ENCODE measurements at regions not wholly inside any gene's neighbourhood (a gene's known extent, or its start where the extent isn't known, plus 50 kb on each side); places are given as distances from the start of the nearest gene placed in this dataset.

- intact Hi-C loops (cut with micrococcal nuclease; ENCODE audit: unreplicated experiment) = no loop called here
- Histone ChIP-seq H3K27me3 (replicated peaks; ENCODE audit: insufficient read depth, low read depth, low read length, poor library complexity) (no peaks in the 10 kb centered on the region), H3K4me1 (ENCODE audit: insufficient read depth, low read length, poor library complexity, severe bottlenecking) (no peaks in the 10 kb centered on the region), H3K27ac (ENCODE audit: low read depth, low read length, poor library complexity, severe bottlenecking) (no peak overlapping the region), H3K9me3 (ENCODE audit: low read depth, low read length, poor library complexity, severe bottlenecking) (no peaks in the 10 kb centered on the region), H3K36me3 (ENCODE audit: insufficient read depth, low read length, poor library complexity, severe bottlenecking) (no peaks in the 10 kb centered on the region), H3K4me3 (ENCODE audit: low read depth, low read length, poor library complexity, severe bottlenecking) (no peak overlapping the region)
- CTCF ChIA-PET = no interaction called here
- BruUV-seq (replicated peaks) = no TSS peak
- no peak for TF ChIP-seq EZH2 (IDR thresholded peaks at IDR 0.05; ENCODE audit: borderline replicate concordance, low read depth, low read length, poor library complexity, severe bottlenecking)
- no peak for TF ChIP-seq CTCF (conservative IDR thresholded peaks at IDR 0.05; ENCODE audit: low read depth, low read length)
- no peak for DNase-seq (ENCODE audit: low spot score)
- POLR2A ChIA-PET (ENCODE audit: low non-redundant PET) = no interaction called here
Measured at GRCh38 chr19:30319411-30319810, 52.8 kb upstream of the ZNF536 start.

- POLR2A ChIA-PET (ENCODE audit: low non-redundant PET) = no interaction called here
- DNase-seq (ENCODE audit: low spot score) = no peak
- intact Hi-C loops (cut with micrococcal nuclease; ENCODE audit: unreplicated experiment) = no loop called here
- CTCF ChIA-PET = no interaction called here
- BruUV-seq (replicated peaks) = no TSS peak
- H3K9me3 ChIP-seq (ENCODE audit: low read depth, low read length, poor library complexity, severe bottlenecking) = no peaks in the 10 kb centered on the region
- no peaks in the 10 kb centered on the region for H3K4me1 ChIP-seq (ENCODE audit: insufficient read depth, low read length, poor library complexity, severe bottlenecking)
- H3K36me3 ChIP-seq (ENCODE audit: insufficient read depth, low read length, poor library complexity, severe bottlenecking) = no peaks in the 10 kb centered on the region
- TF ChIP-seq EZH2 (IDR thresholded peaks at IDR 0.05; ENCODE audit: borderline replicate concordance, low read depth, low read length, poor library complexity, severe bottlenecking) (no peak), CTCF (conservative IDR thresholded peaks at IDR 0.05; ENCODE audit: low read depth, low read length) (no peak)
- no peak overlapping the region for H3K27ac ChIP-seq (ENCODE audit: low read depth, low read length, poor library complexity, severe bottlenecking)
- H3K4me3 ChIP-seq (ENCODE audit: low read depth, low read length, poor library complexity, severe bottlenecking) = no peak overlapping the region
- H3K27me3 ChIP-seq (replicated peaks; ENCODE audit: insufficient read depth, low read depth, low read length, poor library complexity) = no peaks in the 10 kb centered on the region
Measured at GRCh38 chr19:30319876-30320275, 52.3 kb upstream of the ZNF536 start.

- Histone ChIP-seq H3K36me3 (ENCODE audit: insufficient read depth, low read length, poor library complexity, severe bottlenecking) (no peaks in the 10 kb centered on the region), H3K9me3 (ENCODE audit: low read depth, low read length, poor library complexity, severe bottlenecking) (no peaks in the 10 kb centered on the region), H3K4me3 (ENCODE audit: low read depth, low read length, poor library complexity, severe bottlenecking) (no peak overlapping the region), H3K4me1 (ENCODE audit: insufficient read depth, low read length, poor library complexity, severe bottlenecking) (no peaks in the 10 kb centered on the region), H3K27ac (ENCODE audit: low read depth, low read length, poor library complexity, severe bottlenecking) (no peak overlapping the region), H3K27me3 (replicated peaks; ENCODE audit: insufficient read depth, low read depth, low read length, poor library complexity) (no peaks in the 10 kb centered on the region)
- intact Hi-C loops (cut with micrococcal nuclease; ENCODE audit: unreplicated experiment) = no loop called here
- no TSS peak for BruUV-seq (replicated peaks)
- ChIA-PET POLR2A (ENCODE audit: low non-redundant PET) (no interaction called here), CTCF (no interaction called here)
- no peak for TF ChIP-seq CTCF (conservative IDR thresholded peaks at IDR 0.05; ENCODE audit: low read depth, low read length)
- no peak for TF ChIP-seq EZH2 (IDR thresholded peaks at IDR 0.05; ENCODE audit: borderline replicate concordance, low read depth, low read length, poor library complexity, severe bottlenecking)
- no peak for DNase-seq (ENCODE audit: low spot score)
Measured at GRCh38 chr19:30320466-30320865, 51.7 kb upstream of the ZNF536 start.
